HepG2 (cell line): ENCODE measurements at regions not wholly inside any gene's neighbourhood (a gene's known extent, or its start where the extent isn't known, plus 50 kb on each side); places are given as distances from the start of the nearest gene placed in this dataset.

Experiments used
- ATAC-seq: fragments of 200-7000 bp; cut with Tn5 transposase; 3 replicates; pipeline ENCODE4 v1.9.1; 2020; ENCODE audit warnings: mild to moderate bottlenecking, moderate library complexity
- BruUV-seq: library from RNA; stranded (reverse); fragments of 400-500 nt; replicated peaks from 2 replicates; lab custom pipeline; 2021; lab: Mats Ljungman, UMichigan
- CTCF ChIA-PET: fragments of 300-600 bp; formaldehyde crosslinking; extraction: SDS; loops from one replicate; lab custom pipeline; 2021; ENCODE audit warnings: low total read pairs, inconsistent platforms, low intra/inter-chr PET ratio; lab: Yijun Ruan, JAX
- POLR2A ChIA-PET: fragments of 350-600 bp; sonication (Branson Sonifier 250); formaldehyde crosslinking; loops from one replicate; lab custom pipeline; 2020; ENCODE audit warnings: antibody characterized with exemption, inconsistent platforms; lab: Yijun Ruan, JAX
- DNase-seq: peaks from one replicate; pipeline ENCODE4 v3.0.0-alpha.2; 2015; ENCODE audit warnings: low spot score
- FAIRE-seq: peaks from 3 replicates; lab custom pipeline; 2011; peaks lifted over from hg19 to GRCh38; lab: Jason Lieb, UNC
- H2AFZ ChIP-seq: one replicate; pipeline ENCODE4 v1.6.1; 2011; ENCODE audit warnings: low read length, inconsistent platforms
- H3K27ac ChIP-seq: fragments of 300-600 bp; 3 replicates; pipeline ENCODE4 v1.8.0; 2011; ENCODE audit warnings: mixed run types, mild to moderate bottlenecking, mixed read lengths, low read length, inconsistent platforms; ENCODE audit not compliant: insufficient read depth; ENCODE audit errors: extremely low read length
- H3K27me3 ChIP-seq, 2 experiments: fragments of 200-600 bp in 1 of 2; 2 replicates in 1 of 2; 3 replicates in 1 of 2; pipeline versions ENCODE4 v1.6.0 to v1.8.0; 2011; ENCODE audit warnings: low read length in 2 of 2, mild to moderate bottlenecking in 2 of 2, moderate library complexity in 2 of 2, inconsistent platforms in 1 of 2; ENCODE audit not compliant: insufficient read depth in 2 of 2, control insufficient read depth in 1 of 2
- H3K36me3 ChIP-seq, 2 experiments: fragments of 200-600 bp in 1 of 2; replicated peaks in 1 of 2; 2 replicates in 1 of 2; 3 replicates in 1 of 2; pipeline versions ENCODE4 v1.5.1 to v1.8.0; 2011; ENCODE audit warnings: low read length in 2 of 2, inconsistent platforms in 1 of 2; ENCODE audit not compliant: insufficient read depth in 2 of 2, control insufficient read depth in 1 of 2
- H3K4me1 ChIP-seq: 2 replicates; pipeline ENCODE4 v1.5.1; 2012; ENCODE audit warnings: low read length, inconsistent platforms; ENCODE audit not compliant: insufficient read depth
- H3K4me2 ChIP-seq: 2 replicates; pipeline ENCODE4 v1.6.0; 2011; ENCODE audit warnings: low read depth, low read length, inconsistent platforms
- H3K4me3 ChIP-seq, 3 experiments: fragments of 200-600 bp in 1 of 3; sonication (generic), shearing (Covaris generic) in 1 of 3; replicated peaks in 1 of 3; 2 replicates each; pipeline ENCODE4 v1.5.1; 2011 to 2016; ENCODE audit warnings: low read length in 3 of 3, inconsistent platforms in 2 of 3, low read depth in 2 of 3, mild to moderate bottlenecking in 2 of 3, control low read depth in 1 of 3, mixed read lengths in 1 of 3; ENCODE audit not compliant: insufficient read depth in 1 of 3
- H3K79me2 ChIP-seq: one replicate; pipeline ENCODE4 v1.6.1; 2011; ENCODE audit warnings: low read length, inconsistent platforms; ENCODE audit not compliant: insufficient read depth
- H3K9ac ChIP-seq: 2 replicates; pipeline ENCODE4 v1.6.0; 2011; ENCODE audit warnings: mild to moderate bottlenecking, low read depth, low read length, inconsistent platforms; ENCODE audit not compliant: insufficient read depth
- H3K9me3 ChIP-seq: 2 replicates; pipeline ENCODE4 v1.5.1; 2012; ENCODE audit warnings: mild to moderate bottlenecking, low read length
- H4K20me1 ChIP-seq: 2 replicates; pipeline ENCODE4 v1.6.0; 2011; ENCODE audit warnings: inconsistent platforms, mild to moderate bottlenecking, low read length, moderate library complexity; ENCODE audit not compliant: insufficient read depth
- AKNA ChIP-seq: sonication (generic); formaldehyde crosslinking; IDR thresholded peaks from 2 replicates; pipeline ENCODE4 v1.4.0; 2020; ENCODE audit warnings: missing genetic modification reagents, borderline replicate concordance
- CHD4 ChIP-seq: fragments of 200-600 bp; sonication (generic); IDR thresholded peaks from 2 replicates; pipeline ENCODE4 v1.7.0; 2017; ENCODE audit warnings: mild to moderate bottlenecking, low read length, borderline replicate concordance
- ELF3 ChIP-seq: IDR thresholded peaks from 2 replicates; pipeline ENCODE4 v1.6.1; 2016; ENCODE audit warnings: missing genetic modification reagents, missing compliant biosample characterization
- ETS1 ChIP-seq: sonication (generic); formaldehyde crosslinking; IDR thresholded peaks from 2 replicates; pipeline ENCODE4 v1.4.0; 2020; ENCODE audit warnings: missing genetic modification reagents
- HNF4G ChIP-seq, 2 experiments: sonication (generic) in 1 of 2; formaldehyde crosslinking in 1 of 2; IDR thresholded peaks; 2 replicates each; pipeline versions ENCODE4 v1.4.0 to v1.6.1; 2011 to 2020; ENCODE audit warnings: borderline replicate concordance in 2 of 2, low read depth in 2 of 2, mild to moderate bottlenecking in 2 of 2, low read length in 1 of 2, missing genetic modification reagents in 1 of 2, moderate library complexity in 1 of 2
- NFIB ChIP-seq: sonication (generic); formaldehyde crosslinking; IDR thresholded peaks from 2 replicates; pipeline ENCODE4 v1.9.0; 2021; ENCODE audit warnings: missing genetic modification reagents, mild to moderate bottlenecking, borderline replicate concordance
- NKX3-1 ChIP-seq: sonication (generic); formaldehyde crosslinking; IDR thresholded peaks from 2 replicates; pipeline ENCODE4 v1.5.0; 2020; ENCODE audit warnings: missing genetic modification reagents
- ZNF143 ChIP-seq: sonication (generic); formaldehyde crosslinking; IDR thresholded peaks from 2 replicates; pipeline ENCODE4 v1.4.0; 2020; ENCODE audit warnings: missing genetic modification reagents
- ZZZ3 ChIP-seq: sonication (generic); formaldehyde crosslinking; IDR thresholded peaks from 2 replicates; pipeline ENCODE4 v1.4.0; 2020; ENCODE audit warnings: missing genetic modification reagents, mild to moderate bottlenecking, borderline replicate concordance
- WGBS: methylation state at CpG from one replicate; pipeline ENCODE4 v1.1.6; 2017; ENCODE audit warnings: low lambda C conversion rate; 5-methylcytosine and 5-hydroxymethylcytosine counted together
- in situ Hi-C: cut with HindIII; loops from 2 replicates; pipeline ENCODE4 v1.10.0; 2017; ENCODE audit warnings: low pct_unique_long_range_greater_than_20kb; ENCODE audit not compliant: extremely low pct_ligation_motif_present
- intact Hi-C: fragments of 100-400 bp; cut with micrococcal nuclease; formaldehyde crosslinking; loops from one replicate; pipeline ENCODE4 v1.10.0; 2022; ENCODE audit not compliant: unreplicated experiment

- H4K20me1 ChIP-seq = no peaks in the 10 kb centered on the region
- ChIA-PET CTCF (no interaction called here), POLR2A (no interaction called here)
- intact Hi-C loops (no loop called here), in situ Hi-C loops (no loop called here)
- WGBS = 0% methylated on average over 1 of the region's 1 CpG
- no peaks in the 10 kb centered on the region for H3K9me3 ChIP-seq
- no peak overlapping the region for H3K9ac ChIP-seq
- ATAC-seq (peak; percentile 59), FAIRE-seq (no peak), DNase-seq (no peak)
- BruUV-seq = no TSS peak
- H3K27ac ChIP-seq = no peak overlapping the region
- H3K4me2 ChIP-seq = no peak overlapping the region
- H3K27me3 ChIP-seq = no peaks in the 10 kb centered on the region; a peak in 1 of 5 replicates
- no peaks in the 10 kb centered on the region for H3K4me1 ChIP-seq
- no peaks in the 10 kb centered on the region for H3K79me2 ChIP-seq
- no peaks in the 10 kb centered on the region for H3K36me3 ChIP-seq
- no peak overlapping the region for H2AFZ ChIP-seq
- H3K4me3 ChIP-seq = no peak overlapping the region
- TF ChIP-seq HNF4G (IDR thresholded peaks at IDR 0.05; ENCODE audit: borderline replicate concordance, low read depth, low read length) = no peak
- no peak for TF ChIP-seq HNF4G (CRISPR knock-in tag; IDR thresholded peaks at IDR 0.05; ENCODE audit: borderline replicate concordance, low read depth)
- no peak for TF ChIP-seq NKX3-1 (CRISPR knock-in tag)
Observed at GRCh38 chr7:38070718-38071117, 107.3 kb upstream of the STARD3NL start.

- no peak overlapping the region for H3K9ac ChIP-seq
- no peaks in the 10 kb centered on the region for H3K4me1 ChIP-seq
- ChIA-PET CTCF (no interaction called here), POLR2A (no interaction called here)
- H3K9me3 ChIP-seq = 0 out of 2 replicates have a peak, but pooled peaks cover 4% of the 10 kb centered on the region
- no peak overlapping the region for H3K27ac ChIP-seq
- intact Hi-C loops (no loop called here), in situ Hi-C loops (no loop called here)
- H2AFZ ChIP-seq = no peak overlapping the region
- no peaks in the 10 kb centered on the region for H3K79me2 ChIP-seq
- BruUV-seq = no TSS peak
- no peak for DNase-seq
- no peaks in the 10 kb centered on the region for H3K36me3 ChIP-seq
- no peak overlapping the region for H3K4me2 ChIP-seq
- no peak for FAIRE-seq
- no peak for ATAC-seq
- H3K4me3 ChIP-seq = no peak overlapping the region
- no peaks in the 10 kb centered on the region for H3K27me3 ChIP-seq
- H4K20me1 ChIP-seq = no peaks in the 10 kb centered on the region
- no peak for TF ChIP-seq ETS1 (CRISPR knock-in tag)
- no peak for TF ChIP-seq ZNF143
- TF ChIP-seq ELF3 (CRISPR knock-in tag) = no peak
- TF ChIP-seq AKNA = no peak
- no peak for TF ChIP-seq ZZZ3
- TF ChIP-seq CHD4 = no peak
- no peak for TF ChIP-seq NFIB
Observed at GRCh38 chr7:38086857-38087256, 91.2 kb upstream of the STARD3NL start.
